Erythroblast (primary cell): ENCODE measurements at regions not wholly inside any gene's neighbourhood (a gene's known extent, or its start where the extent isn't known, plus 50 kb on each side); places are given as distances from the start of the nearest gene placed in this dataset.

Experiments used
- DNase-seq, 2 experiments: peaks; one replicate each; lab custom pipeline; 2025; lab: John Stamatoyannopoulos, UW
- GATA1 ChIP-seq: IDR thresholded peaks from 2 replicates; pipeline ENCODE4 v1.6.1; 2011; ENCODE audit warnings: low read depth, mild to moderate bottlenecking, control low read depth, low read length, moderate library complexity
- POLR2A ChIP-seq: IDR thresholded peaks from 2 replicates; pipeline ENCODE4 v1.6.1; 2011; ENCODE audit warnings: mild to moderate bottlenecking, low read length

DNA sequence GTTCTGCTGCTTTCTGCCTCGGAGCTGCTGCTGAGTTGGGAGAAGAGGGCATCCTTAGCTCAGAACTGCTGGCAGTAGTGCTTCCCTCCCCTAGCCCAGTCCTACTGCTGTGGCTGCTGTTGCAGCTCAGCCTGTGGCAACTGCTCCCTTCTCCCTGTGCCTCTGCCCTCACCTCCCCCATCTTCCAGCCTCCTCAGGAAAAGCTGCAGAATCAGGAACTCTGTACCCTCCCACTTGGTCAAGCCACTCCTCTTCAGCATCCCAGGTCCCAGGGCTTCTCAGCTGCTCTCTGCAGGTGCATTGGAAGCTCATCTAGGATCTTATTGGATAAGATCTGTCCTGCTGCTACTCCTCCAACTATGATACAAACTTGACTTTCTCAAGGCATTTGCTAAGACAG is 316.7 kb downstream of the BRINP2 start:
- DNase-seq = no peak
- no peak for TF ChIP-seq GATA1
- TF ChIP-seq POLR2A = no peak

DNA sequence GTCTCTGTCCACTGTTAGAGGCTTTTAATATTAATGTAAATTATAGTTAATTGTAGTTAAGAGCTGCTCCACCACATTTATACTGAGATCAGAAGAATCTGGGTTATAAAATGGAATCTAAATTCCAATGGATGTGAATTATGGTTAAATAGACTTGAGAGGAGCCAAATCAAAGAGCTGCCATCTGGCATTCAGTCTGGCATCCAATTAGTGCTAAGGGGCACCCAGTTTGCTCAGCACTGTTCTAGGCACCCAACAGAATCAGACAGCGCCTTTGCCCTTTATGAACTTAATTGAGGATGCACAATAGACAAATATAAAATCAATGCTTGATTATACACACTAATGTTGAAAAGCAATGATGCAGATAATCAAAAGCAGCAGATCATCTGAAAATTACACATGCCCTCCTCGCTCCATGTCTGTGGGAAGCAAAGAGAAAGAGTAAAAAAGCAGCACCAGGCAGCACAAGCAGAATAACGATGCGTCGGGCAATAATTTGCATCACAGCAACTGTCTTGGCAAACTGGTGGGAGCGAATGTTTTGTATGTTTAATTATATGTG is 310.1 kb downstream of the BRINP2 start:
- DNase-seq = no peak
- TF ChIP-seq GATA1 = no peak

DNA sequence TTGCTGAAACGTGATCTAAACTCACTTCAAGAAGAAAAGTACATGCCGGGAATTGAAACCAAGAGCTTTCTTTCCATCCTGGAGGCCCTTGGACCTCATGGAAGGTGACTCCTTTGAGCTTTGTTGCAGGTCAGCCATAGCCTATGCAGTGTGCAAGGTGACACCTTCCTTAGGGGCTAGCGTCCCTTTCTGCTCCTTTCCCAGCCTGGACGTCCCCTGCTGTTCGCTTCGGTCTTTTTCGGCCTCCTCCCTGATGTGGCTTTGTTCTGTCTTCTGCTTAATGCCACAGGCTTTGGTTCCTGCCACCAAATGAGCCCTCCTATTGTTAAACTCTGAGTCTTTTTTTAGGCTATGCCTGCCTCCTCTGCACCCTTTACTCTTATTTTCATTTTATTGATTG is 308.8 kb downstream of the BRINP2 start:
- TF ChIP-seq POLR2A (no peak), GATA1 (no peak)

DNA sequence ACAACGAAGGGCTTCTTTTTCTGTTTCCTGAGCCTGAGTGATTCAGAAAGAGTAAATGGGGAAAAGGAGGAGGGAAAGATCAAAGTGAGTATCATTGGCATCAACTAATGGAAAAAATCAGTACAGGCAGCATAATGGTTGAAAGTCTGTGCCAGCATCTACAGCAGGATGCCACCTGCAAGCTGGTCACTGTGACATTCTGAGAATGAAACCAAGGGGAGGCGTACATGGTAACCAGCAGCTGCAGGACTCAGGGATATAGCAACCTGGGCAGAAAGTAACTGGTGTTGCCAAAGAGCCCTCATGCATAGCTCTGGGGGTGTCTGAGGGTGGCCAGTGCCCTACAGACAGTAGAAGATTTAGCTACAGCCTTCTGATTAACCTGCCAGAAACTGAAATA is 305.9 kb downstream of the BRINP2 start:
- no peak for TF ChIP-seq GATA1
- TF ChIP-seq POLR2A = no peak
- no peak for DNase-seq

More for the DNA sequence above, 308.8 kb downstream of the BRINP2 start:
- DNase-seq = no peak

DNA sequence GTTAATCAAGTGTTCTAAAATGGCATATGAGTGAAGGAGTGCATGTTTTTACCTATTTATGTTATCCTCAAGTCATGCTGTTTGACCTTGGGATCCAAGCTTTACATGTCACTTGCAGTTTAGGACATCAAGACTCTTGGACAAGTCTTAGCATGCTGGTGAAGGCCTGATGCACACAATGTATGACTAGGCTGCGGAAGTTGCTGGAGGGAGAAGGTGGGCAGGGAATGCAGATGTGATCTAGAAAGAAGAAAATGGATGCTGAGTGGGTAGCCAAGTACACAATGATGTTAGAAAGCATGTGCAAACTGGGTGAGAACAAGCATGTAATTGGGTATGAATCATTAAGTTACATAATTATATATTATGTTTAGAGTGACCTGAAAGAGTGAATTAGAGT is 301.8 kb downstream of the BRINP2 start:
- TF ChIP-seq GATA1 (no peak), POLR2A (no peak)

DNA sequence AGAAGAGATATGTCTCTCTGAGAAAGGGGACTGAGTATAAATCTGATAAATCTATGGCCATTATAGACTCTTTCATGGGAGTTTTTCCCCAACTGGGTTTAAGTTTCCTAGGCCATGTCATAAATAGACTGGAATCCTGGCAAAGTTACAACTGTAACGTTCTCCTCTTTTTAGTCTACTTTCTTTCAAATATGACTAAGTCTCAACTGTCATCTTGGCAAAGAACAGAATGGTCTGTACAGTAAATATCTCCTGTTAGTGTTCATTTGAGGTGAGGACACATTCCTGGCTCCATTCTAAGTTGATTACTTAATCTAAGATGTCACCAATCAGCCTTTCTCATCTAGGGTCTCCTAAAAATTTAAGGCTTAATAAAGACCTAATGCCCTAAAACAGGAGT is 300.5 kb downstream of the BRINP2 start:
- no peak for TF ChIP-seq POLR2A
- no peak for TF ChIP-seq GATA1
- DNase-seq = no peak

More for the DNA sequence above, 301.8 kb downstream of the BRINP2 start:
- no peak for DNase-seq

DNA sequence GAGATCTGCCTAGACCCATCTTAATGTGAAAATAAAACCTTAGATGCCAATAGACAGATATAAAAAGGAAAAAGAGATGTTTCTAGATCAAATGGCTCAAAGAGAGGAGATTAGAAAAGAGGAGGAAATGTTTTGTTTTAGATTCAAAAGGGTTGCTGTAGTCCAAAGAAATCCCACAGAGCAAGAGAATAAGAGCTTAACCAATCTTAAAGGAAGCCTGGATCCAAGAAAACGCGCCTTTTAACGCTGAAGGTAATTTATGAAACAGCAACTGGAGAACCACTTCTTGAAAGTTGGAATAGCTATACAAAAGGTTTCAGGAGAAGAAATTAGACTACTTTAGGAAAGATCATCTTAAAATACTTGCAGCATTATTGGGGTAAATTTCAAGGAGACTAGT is 298.8 kb downstream of the BRINP2 start:
- DNase-seq = no peak
- TF ChIP-seq GATA1 (no peak), POLR2A (no peak)

DNA sequence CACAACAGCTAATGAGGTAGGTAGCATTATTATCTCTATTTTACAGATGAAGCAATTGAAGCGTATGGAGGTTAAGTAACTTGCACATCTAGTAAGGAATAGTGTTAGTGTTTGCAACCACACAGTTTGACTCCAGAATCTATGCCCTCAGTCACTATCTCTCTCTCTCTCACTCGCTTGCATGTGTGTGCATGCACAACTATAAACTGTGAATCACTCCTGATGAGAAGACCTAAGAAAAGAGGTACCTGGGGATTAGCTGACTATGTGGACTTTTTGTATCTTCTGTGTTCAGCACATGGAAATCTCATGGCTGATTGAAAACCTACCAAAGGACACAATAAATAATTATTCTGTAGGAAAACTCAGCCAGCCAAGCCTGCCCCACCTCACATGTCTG is 295.5 kb downstream of the BRINP2 start:
- no peak for DNase-seq

DNA sequence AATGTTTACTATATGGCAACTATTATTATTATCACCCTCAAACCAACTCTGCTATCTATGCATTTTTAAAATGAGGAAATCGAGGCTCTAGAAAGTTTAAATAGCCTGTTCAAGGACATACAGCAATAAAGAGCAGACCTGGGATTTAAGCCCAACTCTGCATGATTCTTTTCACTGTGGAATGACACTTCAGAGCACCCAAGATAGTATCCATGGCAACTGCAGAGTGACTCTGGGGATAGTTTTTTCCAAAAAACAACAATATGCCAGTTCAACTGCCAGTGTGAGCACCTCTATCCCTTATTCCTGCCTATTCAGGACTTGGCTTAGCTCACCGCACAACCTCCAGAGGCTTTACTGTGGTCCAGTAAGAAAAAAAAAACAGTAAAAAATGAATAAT is 293.9 kb downstream of the BRINP2 start:
- no peak for TF ChIP-seq GATA1
- no peak for TF ChIP-seq POLR2A
- no peak for DNase-seq

More for the DNA sequence above, 295.5 kb downstream of the BRINP2 start:
- no peak for TF ChIP-seq POLR2A
- no peak for TF ChIP-seq GATA1

DNA sequence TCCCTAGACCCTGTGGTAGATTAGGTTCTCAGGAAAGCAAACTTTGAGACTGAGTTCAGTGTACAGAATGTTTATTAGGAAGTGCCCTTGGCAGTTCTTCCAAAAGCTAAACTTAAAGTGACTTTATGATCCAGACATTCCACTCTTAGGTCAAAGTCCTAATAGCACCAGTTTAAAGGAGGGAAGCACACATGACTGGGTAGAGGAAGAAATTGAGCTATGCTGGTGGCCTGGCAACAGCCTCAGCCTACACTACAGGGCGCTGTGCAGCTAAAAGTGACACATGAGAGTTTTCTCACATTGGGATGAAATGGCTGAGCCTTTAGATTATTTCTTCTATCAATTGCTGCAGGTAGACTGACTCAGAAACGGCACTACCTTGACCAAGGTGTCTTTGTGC is 280.4 kb downstream of the BRINP2 start:
- TF ChIP-seq POLR2A (no peak), GATA1 (no peak)
- DNase-seq = no peak

DNA sequence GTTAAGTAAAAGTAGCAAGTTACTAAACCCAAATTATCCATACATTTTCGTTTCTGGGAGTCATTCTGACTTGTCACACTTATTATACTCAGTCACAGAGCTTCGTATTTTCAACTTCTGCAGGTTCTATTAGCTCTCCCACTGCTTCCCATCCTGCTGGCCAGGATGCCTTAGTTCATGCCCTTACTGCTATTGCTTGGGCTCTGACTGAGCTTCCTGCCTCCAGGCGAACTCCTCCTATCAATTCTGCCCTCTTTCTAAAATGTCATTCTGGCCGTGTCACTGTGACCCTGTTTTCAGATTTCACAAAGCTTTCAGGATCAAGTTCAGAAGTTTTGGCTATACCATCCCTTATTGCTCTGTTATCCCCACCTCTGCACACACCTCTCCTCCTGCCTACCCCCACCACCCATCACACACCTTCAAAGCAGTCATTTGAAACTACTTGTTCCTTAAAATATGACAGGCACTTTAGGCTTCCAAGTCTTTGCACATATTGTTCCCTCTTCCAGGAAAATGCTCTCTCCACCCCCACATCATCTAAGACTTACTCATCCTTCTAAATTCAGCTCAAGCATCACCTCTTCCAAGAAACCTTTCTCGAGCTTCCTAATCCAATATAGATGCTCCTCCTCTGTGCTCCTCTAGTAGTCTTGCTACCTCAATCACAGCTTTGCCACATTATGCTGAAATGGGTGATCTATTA is 278.0 kb downstream of the BRINP2 start:
- DNase-seq = no peak
- TF ChIP-seq GATA1 (no peak), POLR2A (no peak)

DNA sequence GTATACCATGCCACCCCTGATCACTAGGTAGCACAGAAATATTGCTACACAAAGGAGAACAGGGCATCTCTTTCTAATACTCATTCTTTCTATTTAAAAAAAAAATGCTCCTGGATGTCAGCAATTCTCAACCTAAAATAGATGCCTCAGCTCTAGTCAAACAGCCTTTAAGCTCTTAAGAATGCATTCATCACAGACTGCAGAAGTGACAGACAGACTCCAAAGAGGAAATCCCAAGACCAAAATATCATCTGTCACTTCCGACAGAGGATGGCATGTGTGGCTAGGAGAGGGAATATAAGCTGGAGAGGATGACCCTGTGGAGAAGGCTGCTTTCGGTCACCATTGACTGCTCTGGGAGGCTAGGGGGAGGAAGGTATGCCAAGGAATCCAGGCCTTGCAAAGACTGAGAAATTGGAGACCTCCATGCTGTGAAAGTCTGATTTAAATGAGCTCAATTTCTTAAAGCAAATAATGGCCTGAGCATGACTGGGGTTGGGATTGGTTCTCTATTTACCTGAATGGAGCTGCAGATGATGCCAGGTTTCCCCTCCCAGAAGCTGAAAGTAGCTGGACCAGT is 277.4 kb downstream of the BRINP2 start:
- no peak for TF ChIP-seq POLR2A
- no peak for TF ChIP-seq GATA1
- DNase-seq = no peak

DNA sequence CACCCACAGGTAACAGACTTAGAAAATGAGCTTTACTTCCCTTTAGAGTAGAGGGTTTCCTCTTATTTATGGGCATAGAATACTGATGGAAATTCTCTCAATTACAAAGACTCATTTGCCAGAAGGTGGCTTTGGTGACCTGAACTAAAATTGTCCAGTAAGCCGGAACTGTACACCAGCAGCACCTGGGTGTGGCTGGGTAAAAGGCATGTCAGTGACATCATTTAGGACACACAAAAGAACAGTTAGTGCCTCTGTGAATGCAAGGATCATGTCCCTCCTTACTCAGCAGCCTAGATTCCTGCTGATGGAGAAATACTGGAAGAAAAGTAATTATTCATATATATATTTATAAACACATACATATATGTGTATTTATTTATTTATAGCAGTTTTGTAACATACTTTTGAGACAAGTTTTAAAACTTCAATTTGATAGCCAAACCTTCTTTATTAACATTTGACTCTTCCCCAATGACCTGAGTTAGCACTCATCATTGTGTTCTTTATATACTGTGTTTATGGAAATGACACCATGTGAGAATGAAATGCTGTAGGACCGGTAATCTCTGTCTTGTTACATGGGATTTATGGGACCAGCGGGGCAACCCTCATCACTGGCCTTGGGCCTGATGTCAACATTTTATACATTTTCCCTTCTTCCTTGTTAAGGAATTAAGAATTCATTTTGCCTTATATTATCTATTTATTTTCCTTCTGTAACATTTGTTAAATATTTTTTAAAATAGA is 274.4 kb downstream of the BRINP2 start:
- TF ChIP-seq POLR2A = no peak
- TF ChIP-seq GATA1 = no peak
- DNase-seq = no peak

DNA sequence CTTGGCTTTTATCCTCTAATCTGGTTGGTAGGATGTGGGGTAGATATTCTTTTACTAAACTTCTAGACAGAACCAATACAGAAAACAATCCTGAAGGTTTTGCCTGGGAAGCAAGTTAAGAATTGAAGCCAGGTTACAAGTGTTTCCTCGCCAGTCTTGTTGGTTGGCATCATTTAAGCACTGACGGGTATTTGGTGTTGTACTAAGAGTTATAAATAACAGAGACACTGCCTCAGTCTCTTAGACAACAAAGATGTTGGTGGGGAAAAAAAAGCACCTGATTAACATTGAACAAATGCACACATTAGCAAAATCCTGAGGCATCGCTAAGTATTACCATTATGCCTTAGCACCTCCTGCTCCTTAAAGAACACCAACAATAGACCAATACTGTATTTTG is 272.2 kb downstream of the BRINP2 start:
- DNase-seq = no peak
- TF ChIP-seq POLR2A (no peak), GATA1 (no peak)

DNA sequence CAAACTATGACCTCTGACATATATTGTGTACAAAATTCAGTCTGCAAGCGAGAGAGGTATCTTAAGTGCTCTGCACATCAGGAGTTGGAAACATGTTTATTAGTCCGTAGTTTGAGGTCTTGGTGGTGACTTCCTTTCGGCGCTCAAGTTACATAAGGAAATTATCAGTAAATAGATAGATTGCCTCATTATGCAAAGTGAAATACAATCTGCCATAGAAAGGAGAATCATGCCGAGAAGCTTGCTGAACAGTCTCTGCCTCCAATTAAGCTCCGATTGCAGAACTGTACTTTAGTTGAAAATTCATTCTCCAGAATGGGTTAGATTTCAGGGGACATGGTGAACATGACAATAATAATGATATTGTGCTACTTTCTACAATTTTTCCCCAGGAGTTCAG is 271.8 kb downstream of the BRINP2 start:
- TF ChIP-seq GATA1 (no peak), POLR2A (no peak)
- no peak for DNase-seq
